Kidney tubule cell (primary cell): ENCODE measurements at regions not wholly inside any gene's neighbourhood (a gene's known extent, or its start where the extent isn't known, plus 50 kb on each side); places are given as distances from the start of the nearest gene placed in this dataset.
"Not testable (repeated sequence)": the region's sequence is repeated elsewhere in the genome, so short reads cannot be mapped to it uniquely, and the experiment has no call there.

Source experiments
- DNase-seq: peaks from one replicate; pipeline ENCODE4 v3.0.0-alpha.2; 2018; ENCODE audit warnings: low spot score

DNA sequence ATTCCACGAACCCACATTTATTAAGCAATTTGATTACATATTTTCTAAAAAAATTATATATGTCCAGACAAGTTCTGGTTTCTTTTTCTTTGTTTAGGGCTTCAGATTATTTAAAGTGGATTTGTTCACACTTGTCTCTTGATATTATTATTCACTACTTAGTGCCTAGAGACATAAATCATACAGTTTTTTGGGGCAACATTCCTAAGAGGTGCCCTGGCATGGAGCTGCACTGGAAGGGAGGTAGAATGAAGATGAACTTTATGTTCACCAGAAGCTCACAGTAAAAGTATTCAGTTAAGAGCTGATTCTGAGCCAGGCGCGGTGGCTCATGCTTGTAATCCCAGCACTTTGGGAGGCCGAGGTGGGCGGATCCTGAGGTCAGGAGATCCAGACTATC lies 762.7 kb upstream of the TMEFF2 start:
- DNase-seq = no peak

DNA sequence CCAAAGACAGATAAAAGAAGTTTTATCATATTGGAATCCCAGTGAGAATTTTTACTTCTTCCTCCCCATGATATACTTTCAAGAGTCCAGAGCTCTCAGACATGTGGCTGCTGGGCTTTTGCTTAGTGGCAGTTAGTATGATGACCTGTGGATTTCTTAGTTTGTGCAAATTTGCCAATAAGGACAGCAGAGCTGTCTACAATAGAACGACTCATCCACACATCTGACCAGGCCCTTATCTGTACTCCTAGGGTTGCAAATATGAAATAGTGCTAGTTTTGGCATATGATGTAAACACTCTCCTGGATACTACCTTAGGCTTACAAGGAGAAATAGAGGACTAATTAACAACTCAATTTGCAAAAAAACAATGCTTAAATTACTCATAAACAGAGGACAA lies 758.4 kb upstream of the TMEFF2 start:
- no peak for DNase-seq

DNA sequence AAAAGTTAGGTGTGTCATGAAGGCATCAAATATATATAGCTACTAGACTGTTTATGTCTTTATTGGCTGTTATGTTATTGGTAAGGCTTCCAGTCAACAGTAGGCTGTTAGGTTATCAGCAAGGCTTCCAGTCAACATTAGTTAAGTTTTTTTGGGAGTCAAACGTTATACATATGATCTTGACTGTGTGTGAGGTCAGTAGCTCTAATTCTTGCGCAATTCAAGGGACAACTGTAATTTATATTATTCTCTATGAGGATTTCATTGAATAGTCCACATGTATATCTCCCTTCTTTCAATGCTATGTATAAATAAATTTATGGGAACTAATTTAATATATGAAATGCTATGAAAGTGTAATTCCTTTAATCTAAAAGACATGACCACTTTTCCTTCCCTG lies 757.5 kb upstream of the TMEFF2 start:
- DNase-seq = no peak

DNA sequence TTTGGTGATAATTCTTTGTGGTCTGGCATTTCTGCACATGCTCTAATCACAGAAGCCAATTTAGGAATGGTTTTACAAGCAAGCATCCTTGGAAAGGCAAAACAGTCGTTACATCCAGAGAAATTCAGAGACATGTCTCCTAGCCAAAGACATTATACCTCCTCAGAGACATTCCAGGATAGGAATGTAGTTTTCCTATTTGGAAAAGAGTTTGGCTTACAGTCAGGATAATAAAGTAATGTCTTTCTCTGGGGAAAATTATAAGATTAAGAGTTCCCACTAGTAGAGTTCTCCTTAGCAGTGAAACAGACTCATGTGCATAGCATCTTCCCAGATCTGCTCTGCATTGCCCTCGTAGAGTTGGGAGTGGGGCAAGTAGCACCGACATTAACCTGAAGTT lies 753.6 kb upstream of the TMEFF2 start:
- no peak for DNase-seq

DNA sequence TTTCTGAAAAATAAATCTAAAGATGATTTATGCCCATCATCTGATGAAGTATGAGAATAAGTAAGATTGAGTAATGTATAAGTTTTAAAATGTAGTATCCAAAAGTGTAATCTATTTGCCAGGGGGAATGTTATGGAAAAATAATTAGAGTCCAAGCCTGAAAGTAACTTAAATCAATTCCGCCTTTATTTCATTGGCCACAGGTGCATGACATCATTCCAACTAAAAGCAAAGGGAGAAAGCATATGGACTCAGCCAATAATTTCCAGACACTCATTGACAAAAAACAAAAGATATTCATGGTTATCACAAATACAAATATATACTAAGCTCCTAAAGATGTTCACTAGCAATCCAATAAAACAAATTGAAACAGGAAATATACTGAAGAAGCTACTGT lies 752.6 kb upstream of the TMEFF2 start:
- DNase-seq = no peak

DNA sequence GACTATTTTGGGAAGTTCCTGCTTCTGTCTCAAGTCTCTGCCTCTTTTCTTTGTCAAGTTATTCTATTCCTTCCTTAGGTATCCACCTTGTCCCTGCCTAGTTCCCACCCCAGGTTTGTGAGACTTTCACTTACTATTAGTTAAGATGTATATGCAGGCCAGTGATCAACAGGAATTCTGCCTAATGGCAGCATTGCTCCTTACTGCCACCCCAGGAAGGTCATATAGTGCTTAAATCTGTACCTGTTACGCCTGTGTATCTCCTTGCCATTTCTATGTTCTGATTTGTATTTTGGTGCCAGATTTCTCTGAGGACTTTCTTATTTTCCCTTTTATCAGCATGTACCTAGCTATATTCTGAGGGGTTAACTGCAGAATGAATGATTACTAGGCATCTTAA lies 746.0 kb upstream of the TMEFF2 start:
- no peak for DNase-seq

DNA sequence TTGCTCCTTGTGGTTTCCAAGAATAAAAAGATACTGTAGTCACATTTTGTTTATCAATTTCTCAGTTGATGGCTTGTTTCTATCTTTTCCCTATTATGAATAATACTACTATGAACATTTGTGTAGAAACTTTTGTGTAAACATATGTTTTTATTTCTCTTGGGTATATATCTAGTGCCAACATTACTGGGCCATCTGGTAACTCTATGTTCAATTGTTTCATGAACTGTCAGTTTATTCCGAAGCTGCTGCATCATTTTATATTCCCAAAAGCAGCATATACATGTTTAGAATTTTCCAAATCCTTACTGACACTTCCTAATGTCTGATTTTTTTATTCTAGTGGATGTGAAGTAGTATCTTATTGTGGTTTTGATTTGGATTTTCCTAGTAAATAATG lies 737.6 kb upstream of the TMEFF2 start:
- no peak for DNase-seq

DNA sequence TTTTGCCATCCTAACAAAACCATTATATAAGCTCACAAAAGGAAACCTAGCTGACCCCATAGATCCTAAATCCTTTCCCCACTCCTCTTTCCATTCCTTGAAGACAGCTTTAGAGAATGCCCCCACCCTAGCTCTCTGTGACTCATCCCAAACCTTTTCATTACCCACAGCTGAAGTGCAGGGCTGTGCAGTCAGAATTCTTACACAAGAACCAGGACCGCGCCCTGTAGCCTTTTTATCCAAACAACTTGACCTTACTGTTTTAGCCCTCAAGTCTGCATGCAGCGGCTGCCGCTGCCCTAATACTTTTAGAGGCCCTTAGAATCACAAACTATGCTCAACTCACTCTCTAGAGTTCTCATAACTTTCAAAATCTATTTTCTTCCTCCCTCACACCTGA lies 726.9 kb upstream of the TMEFF2 start:
- DNase-seq = not testable (repeated sequence)

DNA sequence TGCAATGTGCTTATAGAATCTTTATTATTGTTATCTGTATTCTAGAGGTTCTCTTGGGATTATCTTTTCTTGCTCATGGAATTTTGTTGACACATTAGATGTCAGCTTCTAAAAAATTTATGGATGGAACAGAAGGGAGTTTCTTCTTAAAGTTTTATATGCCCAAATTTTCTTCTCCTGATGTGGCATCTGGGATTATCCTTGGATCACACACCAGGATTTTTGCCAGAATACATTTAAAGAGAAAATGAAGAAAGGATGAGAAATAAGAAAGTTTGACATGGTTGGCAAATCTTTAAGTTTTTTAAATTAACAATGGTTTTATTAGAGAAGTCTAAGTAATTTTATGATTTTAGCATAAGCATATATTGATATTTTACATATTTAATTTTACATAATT lies 706.7 kb upstream of the TMEFF2 start:
- DNase-seq = no peak

DNA sequence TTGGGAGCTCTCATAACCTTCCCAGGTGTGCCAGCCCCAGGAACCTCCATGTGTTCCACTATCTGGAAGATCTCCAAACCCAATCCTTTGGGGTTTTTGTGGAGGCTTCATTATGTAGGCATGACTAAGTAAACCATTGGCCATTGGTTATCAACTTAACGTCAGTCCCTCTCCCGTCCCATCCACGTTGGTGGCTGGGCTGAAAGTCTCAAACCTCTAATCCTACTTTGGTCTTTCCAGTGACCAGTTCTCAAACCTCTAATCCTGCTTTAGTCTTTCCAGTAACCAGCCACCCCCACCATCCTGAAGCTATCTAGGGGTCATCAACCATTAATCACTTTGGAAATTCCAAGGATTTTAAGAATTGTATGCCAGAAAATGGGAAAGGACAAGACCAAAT lies 704.7 kb upstream of the TMEFF2 start:
- no peak for DNase-seq

DNA sequence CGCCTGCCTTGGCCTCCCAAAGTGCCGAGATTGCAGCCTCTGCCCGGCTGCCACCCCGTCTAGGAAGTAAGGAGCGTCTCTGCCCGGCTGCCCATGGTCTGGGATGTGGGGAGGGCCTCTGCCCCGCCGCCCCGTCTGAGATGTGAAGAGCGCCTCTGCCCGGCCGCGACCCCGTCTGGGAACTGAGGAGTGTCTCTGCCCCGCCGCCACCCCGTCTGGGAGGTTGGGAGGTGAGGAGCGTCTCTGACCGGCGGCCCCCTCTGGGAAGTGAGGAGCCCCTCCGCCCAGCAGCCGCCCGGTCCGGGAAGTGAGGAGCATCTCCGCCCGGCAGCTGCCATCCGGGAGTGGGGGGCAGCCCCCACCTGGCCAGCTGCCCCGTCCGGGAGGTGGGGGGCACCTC lies 699.2 kb upstream of the TMEFF2 start:
- DNase-seq = not testable (repeated sequence)

DNA sequence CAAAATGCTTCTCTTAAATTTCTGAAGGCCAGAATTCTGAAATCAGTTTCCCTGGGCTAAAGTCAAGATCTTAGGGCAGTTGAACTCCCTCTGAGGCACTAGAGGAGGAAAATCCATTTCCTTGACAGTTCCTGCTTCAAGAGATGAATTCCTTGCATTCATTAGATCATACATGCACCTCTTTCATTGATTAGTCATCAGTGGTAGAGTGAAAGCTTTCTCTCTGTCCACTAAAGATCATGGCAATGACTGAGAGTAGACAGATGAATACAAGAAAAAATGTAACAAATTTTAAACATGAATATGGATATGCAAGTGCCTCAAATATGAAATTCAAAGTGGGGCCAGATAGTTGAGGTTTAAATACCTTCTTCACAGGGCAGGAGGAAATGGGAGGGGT lies 693.4 kb upstream of the TMEFF2 start:
- DNase-seq = peak; percentile 43

DNA sequence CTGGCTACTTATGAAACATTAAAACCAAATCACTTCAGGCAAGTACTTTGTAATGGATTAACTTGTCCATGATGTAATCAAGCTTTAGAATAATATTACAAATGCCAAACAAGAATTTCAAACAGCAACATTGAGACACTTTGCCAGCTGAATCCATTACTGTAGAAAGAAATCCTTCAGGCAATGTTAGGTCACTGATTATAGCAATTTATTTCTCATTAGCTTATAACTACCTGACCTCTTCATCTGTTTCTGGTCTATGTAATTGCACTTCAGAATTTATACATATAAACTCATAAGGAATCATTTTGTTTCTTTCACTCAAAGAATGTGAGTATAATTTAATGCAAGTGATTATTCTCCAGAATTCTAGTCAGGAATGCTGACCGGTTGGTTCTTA lies 692.6 kb upstream of the TMEFF2 start:
- no peak for DNase-seq

DNA sequence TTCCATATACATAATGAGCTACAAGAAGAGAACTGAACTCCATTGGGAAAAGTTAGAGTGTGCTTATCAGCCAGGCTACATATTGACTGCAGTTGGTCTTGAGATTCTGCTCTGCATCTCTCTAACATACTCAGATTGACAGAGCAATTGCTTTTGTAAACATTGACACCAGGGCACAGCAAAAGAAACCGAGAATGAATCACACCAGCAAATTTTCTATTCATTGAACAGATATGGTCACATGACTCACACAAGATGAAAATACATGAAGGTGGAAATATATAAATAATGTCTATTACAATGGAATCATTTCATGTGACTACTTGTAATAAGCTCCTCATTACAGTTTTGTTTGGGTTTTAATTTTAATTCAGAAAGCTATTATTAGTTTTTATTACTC lies 691.9 kb upstream of the TMEFF2 start:
- DNase-seq = peak; percentile 14

DNA sequence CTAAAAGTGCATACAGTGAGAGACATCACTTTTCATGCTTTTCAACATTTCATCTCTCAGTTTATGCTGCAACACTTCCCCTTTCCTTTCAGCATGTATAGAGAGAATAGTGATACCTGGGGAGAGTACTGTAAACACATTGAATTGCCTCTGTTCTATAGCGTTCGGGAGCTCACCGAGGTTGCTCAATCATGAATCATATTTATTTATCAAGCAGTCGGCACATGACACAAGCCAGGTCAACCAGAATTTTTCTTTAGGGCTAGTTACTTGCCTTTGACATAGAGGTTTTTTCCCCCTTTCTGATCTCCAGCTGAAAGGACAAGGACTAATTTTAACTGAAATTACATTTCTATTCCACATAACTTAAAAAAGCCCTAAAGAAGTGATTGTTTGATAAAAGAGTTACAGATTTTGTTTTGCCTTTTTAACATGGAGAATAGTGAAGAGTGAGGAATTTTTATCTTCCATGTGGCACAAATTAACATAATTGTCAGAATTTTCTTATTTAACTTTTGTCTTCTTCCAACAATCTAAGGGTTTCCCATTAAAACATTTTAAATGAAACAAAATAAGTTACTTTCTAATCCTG lies 690.9 kb upstream of the TMEFF2 start:
- DNase-seq = no peak

DNA sequence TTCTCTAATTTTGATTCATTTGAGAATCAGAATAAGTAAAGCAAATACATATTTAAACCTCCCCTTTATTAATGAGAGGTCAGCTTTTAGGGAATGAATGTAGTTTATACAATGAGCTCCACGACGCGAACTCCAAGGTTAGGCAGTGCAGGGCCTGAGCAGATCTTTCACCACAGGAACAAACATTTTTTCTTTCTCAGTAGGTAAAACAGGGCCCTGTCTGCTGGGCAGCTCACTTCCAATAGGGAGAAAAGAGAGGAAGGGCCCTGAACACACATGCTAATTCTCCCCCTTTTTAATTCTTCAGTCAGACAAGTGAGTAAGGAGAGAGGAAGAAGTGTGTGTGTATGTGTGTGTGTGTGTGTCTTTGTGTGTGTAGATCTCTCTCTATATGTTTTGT lies 682.4 kb upstream of the TMEFF2 start:
- DNase-seq = no peak

DNA sequence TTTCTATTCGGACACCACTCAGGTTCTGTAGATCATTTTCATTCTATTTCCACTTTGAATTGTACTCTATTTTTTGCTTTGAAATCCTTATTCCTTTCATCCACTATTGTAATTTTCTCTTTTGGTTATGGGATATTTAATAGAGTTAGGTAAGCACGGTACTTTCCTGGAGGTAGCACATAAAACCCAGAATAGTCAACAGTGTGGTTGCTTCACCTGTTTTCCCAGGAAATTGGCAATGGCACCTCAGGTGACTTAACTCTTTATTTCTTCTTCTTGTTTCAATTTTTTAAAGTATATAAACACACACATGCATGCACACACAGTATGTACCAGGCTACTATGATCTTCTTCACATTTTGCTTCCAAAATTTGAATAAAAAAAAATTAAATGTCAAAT lies 682.0 kb upstream of the TMEFF2 start:
- DNase-seq = no peak

DNA sequence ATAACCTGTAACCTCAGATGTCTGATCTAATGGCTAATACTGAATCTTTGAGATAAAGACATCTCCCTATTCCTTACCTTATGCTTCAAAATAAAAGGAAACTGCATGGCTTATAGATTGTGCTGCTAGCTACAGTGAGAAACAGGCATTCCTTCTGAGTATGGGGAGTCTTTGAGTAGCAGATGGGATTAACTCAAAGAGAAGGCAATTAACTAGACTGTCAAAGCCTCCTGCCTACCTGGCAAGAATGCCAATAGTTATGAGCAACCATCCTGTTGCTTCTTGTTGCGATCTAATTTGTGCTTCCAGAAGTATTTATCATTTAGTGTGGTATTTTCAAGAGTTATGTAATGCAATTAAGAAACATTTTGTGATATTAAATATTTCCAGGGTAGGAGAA lies 660.0 kb upstream of the TMEFF2 start:
- no peak for DNase-seq

DNA sequence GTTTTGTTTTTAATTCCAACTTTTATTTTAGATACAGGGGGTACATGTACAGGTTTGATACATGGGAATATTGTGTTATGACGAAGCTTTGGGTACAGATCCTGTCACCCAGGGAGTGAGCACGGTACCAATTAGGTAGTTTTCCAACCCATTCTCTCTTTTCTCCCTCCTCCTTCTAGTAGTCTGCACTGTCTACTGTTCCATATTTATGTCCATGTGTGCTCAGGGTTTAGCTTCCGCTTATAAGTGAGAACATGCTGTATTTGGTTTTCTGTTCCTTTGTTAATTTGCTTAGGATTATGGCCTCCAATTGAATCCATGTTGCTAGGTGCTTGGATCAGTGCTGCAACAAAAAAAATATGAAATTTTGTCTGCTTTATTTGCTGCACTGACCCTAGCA lies 659.3 kb upstream of the TMEFF2 start:
- DNase-seq = no peak

DNA sequence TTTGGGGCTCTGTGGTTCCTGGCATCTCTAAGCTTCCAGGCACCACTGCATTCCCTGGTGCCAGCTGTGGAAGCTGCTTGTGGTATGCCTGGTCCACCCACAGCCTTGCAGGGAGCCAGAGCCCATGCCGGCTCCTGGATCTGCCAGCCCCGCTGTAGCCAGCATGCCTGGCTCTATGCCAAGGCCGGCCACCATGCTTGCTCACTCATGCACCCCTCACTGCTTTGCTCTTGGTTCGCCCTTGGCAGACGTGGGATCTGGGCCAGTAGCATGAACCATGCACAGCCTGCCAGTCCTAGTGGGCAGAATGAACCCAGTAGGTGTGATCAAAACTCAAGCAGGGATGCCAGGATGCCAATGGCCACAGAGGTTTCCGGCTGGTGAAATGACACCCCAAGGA lies 634.2 kb upstream of the TMEFF2 start:
- DNase-seq = no peak

DNA sequence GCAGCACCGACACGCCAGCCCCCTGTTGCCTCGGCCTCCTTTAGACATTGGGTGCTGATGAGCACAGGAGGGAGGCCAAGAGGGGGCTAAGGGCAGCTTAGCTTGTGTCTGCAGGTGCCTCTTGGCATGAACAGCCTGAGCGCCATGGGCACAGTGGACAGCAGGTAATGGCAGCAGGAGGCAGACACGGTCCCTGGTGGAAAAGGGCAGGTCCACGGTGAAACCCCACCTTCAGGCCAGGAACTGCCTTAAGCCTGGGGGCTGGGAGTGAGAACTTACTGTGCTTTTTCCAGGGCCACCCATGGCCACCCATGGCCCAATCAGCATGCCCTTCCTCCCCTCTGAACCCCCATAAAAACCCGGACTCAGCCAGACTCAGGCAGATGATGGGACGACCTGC lies 633.4 kb upstream of the TMEFF2 start:
- no peak for DNase-seq

DNA sequence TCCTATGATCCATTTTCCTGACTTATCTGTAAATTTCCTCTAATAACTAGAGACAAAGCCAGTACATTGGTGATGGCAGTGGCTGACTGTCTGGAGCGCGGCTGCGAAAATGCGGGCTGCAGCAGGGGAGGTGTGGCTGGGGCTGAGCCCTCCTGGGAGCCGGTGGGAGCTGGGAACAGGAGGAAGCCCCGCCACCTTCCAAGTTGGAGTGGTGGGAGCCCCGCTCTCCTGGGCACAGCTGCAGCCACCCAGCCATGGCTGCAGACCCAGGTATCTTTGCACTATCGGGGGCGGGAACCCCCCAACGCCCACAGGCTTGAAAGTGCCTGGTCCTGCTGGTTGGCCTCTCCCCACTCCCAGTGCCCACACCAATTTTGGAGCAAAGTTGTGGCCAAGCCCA lies 633.0 kb upstream of the TMEFF2 start:
- no peak for DNase-seq

DNA sequence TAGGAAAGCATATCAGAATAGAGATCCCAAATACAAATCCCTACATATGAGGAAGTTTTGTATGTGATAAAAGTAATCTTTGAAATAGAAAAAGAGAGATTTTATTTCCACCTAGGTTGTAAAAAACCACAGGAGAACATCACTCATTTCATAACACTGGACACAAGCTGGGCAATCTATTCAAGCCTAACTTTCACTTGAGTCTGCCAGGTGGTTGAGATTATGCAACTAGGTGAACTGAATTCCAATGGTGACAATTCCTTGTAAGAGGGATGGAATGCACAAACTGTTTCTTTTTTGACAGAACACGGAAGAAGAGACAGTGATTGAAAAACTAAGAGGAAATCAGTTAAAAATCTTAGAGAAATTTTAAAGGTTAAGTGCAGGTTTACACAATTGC lies 619.6 kb upstream of the TMEFF2 start:
- no peak for DNase-seq

DNA sequence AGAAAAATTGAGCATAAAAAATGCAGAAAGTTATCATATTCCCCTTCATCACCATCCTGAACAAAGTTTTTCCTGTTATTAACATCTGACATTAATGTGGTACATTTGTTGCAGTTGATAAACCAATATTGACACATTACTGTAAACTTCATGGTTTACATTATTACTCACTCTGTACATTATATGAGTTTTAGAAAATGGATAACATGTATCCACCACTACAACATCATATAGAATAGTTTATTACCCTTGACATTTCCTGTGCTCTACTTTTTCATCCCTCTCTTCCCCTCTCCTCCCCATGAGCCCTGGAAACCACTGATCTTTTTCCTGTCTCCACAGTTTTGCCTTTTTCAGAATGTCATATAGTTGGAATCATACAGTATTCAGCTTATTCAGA lies 618.6 kb upstream of the TMEFF2 start:
- DNase-seq = no peak

DNA sequence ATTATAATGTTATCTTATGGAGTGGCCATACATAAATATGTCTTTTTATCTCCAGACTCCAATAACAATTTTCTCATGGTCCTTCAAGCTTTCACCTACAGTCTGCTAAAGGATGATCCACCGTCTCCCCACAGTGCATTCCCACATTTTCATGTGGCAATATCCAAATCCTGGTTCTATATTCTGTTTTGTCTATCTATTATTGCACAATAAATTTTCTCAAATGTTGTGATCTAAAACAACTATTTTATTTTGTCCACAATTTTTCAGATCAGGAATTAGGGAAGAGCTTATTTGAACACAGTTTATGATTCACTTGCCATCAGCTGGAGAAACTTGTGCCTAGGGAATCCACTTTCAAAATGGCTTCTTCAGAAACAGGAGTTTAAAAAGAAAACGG lies 614.4 kb upstream of the TMEFF2 start:
- no peak for DNase-seq
